Ovary (tissue), 3 donors: ENCODE measurements at regions not wholly inside any gene's neighbourhood (a gene's known extent, or its start where the extent isn't known, plus 50 kb on each side); places are given as distances from the start of the nearest gene placed in this dataset.

Experiments used
- POLR2A ChIP-seq: fragments of 450-650 bp; IDR thresholded peaks from one replicate; pipeline ENCODE4 v1.6.1; 2017; ENCODE audit warnings: antibody characterized with exemption, mild to moderate bottlenecking, moderate library complexity
- TF ChIP-seq, protein P1 (sequence below), 3 donors: fragments of 450-650 bp in 2 of 3; fragments of 200-600 bp in 1 of 3; IDR thresholded peaks; one replicate each; pipeline versions ENCODE4 v1.5.1 to v1.8.0; 2016 to 2022; ENCODE audit warnings: antibody characterized with exemption in 3 of 3, mild to moderate bottlenecking in 1 of 3
- donor health status: DM: no; HTN: no; CAD: no.

DNA sequence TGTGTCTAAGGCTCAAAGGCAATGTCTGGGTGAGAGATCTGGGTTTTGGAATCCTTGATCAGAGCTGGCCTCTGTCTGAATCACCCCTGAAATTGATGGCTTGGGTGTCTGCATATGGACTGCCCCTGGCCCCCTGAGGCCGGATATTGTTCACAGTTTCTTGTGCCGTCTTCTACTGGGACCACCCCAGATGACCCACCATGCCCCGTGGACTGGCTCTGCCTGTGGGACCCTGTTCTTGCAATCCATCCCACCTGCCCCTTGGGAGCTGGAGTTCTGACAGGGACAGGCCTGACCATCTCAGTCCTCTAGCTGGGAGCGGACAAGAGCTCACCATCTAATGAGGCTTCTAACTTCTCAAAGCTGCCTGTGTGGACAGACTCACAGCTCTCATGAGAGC is 119.9 kb downstream of the FAM43A start:
- TF ChIP-seq, protein P1, sequence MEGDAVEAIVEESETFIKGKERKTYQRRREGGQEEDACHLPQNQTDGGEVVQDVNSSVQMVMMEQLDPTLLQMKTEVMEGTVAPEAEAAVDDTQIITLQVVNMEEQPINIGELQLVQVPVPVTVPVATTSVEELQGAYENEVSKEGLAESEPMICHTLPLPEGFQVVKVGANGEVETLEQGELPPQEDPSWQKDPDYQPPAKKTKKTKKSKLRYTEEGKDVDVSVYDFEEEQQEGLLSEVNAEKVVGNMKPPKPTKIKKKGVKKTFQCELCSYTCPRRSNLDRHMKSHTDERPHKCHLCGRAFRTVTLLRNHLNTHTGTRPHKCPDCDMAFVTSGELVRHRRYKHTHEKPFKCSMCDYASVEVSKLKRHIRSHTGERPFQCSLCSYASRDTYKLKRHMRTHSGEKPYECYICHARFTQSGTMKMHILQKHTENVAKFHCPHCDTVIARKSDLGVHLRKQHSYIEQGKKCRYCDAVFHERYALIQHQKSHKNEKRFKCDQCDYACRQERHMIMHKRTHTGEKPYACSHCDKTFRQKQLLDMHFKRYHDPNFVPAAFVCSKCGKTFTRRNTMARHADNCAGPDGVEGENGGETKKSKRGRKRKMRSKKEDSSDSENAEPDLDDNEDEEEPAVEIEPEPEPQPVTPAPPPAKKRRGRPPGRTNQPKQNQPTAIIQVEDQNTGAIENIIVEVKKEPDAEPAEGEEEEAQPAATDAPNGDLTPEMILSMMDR (IDR thresholded peaks at IDR 0.05), result no peak
- TF ChIP-seq POLR2A, result no peak
